Upper lobe of left lung (tissue), 4 donors: ENCODE measurements at regions not wholly inside any gene's neighbourhood (a gene's known extent, or its start where the extent isn't known, plus 50 kb on each side); places are given as distances from the start of the nearest gene placed in this dataset.

Source experiments
- CTCF ChIP-seq, 6 experiments: fragments of 450-650 bp in 4 of 6; fragments of 200-600 bp in 2 of 6; sonication (generic) in 2 of 6; IDR thresholded peaks; one replicate each; pipeline ENCODE4 v1.5.1; 2016 to 2019; ENCODE audit warnings: antibody characterized with exemption in 6 of 6
- EP300 ChIP-seq, 4 donors: sonication (generic); formaldehyde crosslinking; IDR thresholded peaks; one replicate each; pipeline ENCODE4 v1.5.1; 2017; ENCODE audit warnings: antibody characterized with exemption in 4 of 4, control low read depth in 2 of 4
- POLR2A ChIP-seq, 4 donors: fragments of 450-650 bp; IDR thresholded peaks; one replicate each; pipeline ENCODE4 v1.5.1; 2016 to 2017; ENCODE audit warnings: antibody characterized with exemption in 4 of 4, mild to moderate bottlenecking in 2 of 4
- POLR2AphosphoS5 ChIP-seq, 2 donors: sonication (generic); formaldehyde crosslinking; IDR thresholded peaks; one replicate each; pipeline ENCODE4 v1.5.1; 2017; ENCODE audit warnings: antibody characterized with exemption in 2 of 2

- TF ChIP-seq CTCF (IDR thresholded peaks at IDR 0.05) (no peak), POLR2A (IDR thresholded peaks at IDR 0.05) (no peak), POLR2AphosphoS5 (IDR thresholded peaks at IDR 0.05) (no peak), EP300 (IDR thresholded peaks at IDR 0.05) (no peak)
Observed at GRCh38 chr21:16426936-16427335, 697.2 kb downstream of the USP25 start.
